ENCODE measurements at regions not wholly inside any gene's neighbourhood (a gene's known extent, or its start where the extent isn't known, plus 50 kb on each side); places are given as distances from the start of the nearest gene placed in this dataset.
A peak's percentile ranks its signal among the peaks of the same experiment; 100 is the strongest.
"Not testable (repeated sequence)": the region's sequence is repeated elsewhere in the genome, so short reads cannot be mapped to it uniquely, and the experiment has no call there.

- Histone ChIP-seq H3K9me3 (ENCODE audit: control insufficient read depth in 2 of 2, insufficient read depth in 1 of 2, low read depth in 1 of 2, low read length in 1 of 2) (peaks cover 0 to 9% of the 10 kb centered on the region in 2 donors), H3K27ac (ENCODE audit: low read depth in 1 of 3, low read length in 2 of 3) (peak overlapping the region in 1 of 3 donors; percentile 73), H3K36me3 (ENCODE audit: control insufficient read depth in 3 of 3, insufficient read depth in 2 of 3, low read depth in 1 of 3, low read length in 3 of 3) (peaks cover 0 to 4% (median 0%) of the 10 kb centered on the region in 3 donors), H3K4me1 (ENCODE audit: control insufficient read depth in 3 of 3, insufficient read depth in 2 of 3, low read depth in 1 of 3, low read length in 2 of 3) (peaks cover 0 to 44% (median 15%) of the 10 kb centered on the region in 3 donors), H3K4me3 (ENCODE audit: low read depth in 1 of 3, low read length in 3 of 3) (no peak overlapping the region), H3K27me3 (ENCODE audit: control insufficient read depth in 3 of 3, insufficient read depth in 3 of 3, low read length in 3 of 3) (no peaks in the 10 kb centered on the region)
- FAIRE-seq (no peak), DNase-seq (peak; percentile 34 to 80)
- 82 to 84% (median 83%) methylated on average over 39 to 47 of the region's 47 CpGs for WGBS, 3 donors
Observed at GRCh38 chr10:5576780-5577624, 52.2 kb downstream of the CALML3 start.

- H3K4me1 ChIP-seq (ENCODE audit: control insufficient read depth in 3 of 3, insufficient read depth in 2 of 3, low read depth in 1 of 3, low read length in 2 of 3) = peaks cover 0 to 21% (median 5%) of the 10 kb centered on the region in 3 donors
- FAIRE-seq; H3K27me3 ChIP-seq (ENCODE audit: control insufficient read depth in 3 of 3, insufficient read depth in 3 of 3, low read length in 3 of 3); H3K36me3 ChIP-seq (ENCODE audit: control insufficient read depth in 3 of 3, insufficient read depth in 2 of 3, low read depth in 1 of 3, low read length in 3 of 3); H3K27ac ChIP-seq (ENCODE audit: low read depth in 1 of 3, low read length in 2 of 3); H3K4me3 ChIP-seq (ENCODE audit: low read depth in 1 of 3, low read length in 3 of 3); DNase-seq: not testable (repeated sequence)
- WGBS, 3 donors = 70 to 89% (median 83%) methylated on average over 4 of the region's 4 CpGs
- H3K9me3 ChIP-seq (ENCODE audit: control insufficient read depth in 2 of 2, insufficient read depth in 1 of 2, low read depth in 1 of 2, low read length in 1 of 2) = peaks cover 0 to 13% of the 10 kb centered on the region in 2 donors
Observed at GRCh38 chr10:5580038-5580428, 55.3 kb downstream of the CALML3 start.

- peaks cover 0 to 6% (median 0%) of the 10 kb centered on the region in 3 donors for H3K27me3 ChIP-seq (ENCODE audit: control insufficient read depth in 3 of 3, insufficient read depth in 3 of 3, low read length in 3 of 3)
- no peak overlapping the region for H3K27ac ChIP-seq (ENCODE audit: low read depth in 1 of 3, low read length in 2 of 3)
- H3K9me3 ChIP-seq (ENCODE audit: control insufficient read depth in 2 of 2, insufficient read depth in 1 of 2, low read depth in 1 of 2, low read length in 1 of 2) = peaks cover 0 to 13% of the 10 kb centered on the region in 2 donors
- FAIRE-seq = no peak
- H3K4me3 ChIP-seq (ENCODE audit: low read depth in 1 of 3, low read length in 3 of 3) = no peak overlapping the region
- H3K4me1 ChIP-seq (ENCODE audit: control insufficient read depth in 3 of 3, insufficient read depth in 2 of 3, low read depth in 1 of 3, low read length in 2 of 3) = peaks cover 0 to 3% (median 2%) of the 10 kb centered on the region in 3 donors
- no peak for DNase-seq
- no peaks in the 10 kb centered on the region for H3K36me3 ChIP-seq (ENCODE audit: control insufficient read depth in 3 of 3, insufficient read depth in 2 of 3, low read depth in 1 of 3, low read length in 3 of 3)
- 81 to 92% (median 85%) methylated on average over 11 of the region's 11 CpGs for whole genome bisulfite sequencing, 3 donors
Observed at GRCh38 chr10:5581670-5582566, 57.2 kb downstream of the CALML3 start.

- Histone ChIP-seq H3K4me1 (ENCODE audit: control insufficient read depth in 3 of 3, insufficient read depth in 2 of 3, low read depth in 1 of 3, low read length in 2 of 3) (peaks cover 0 to 8% (median 2%) of the 10 kb centered on the region in 3 donors), H3K4me3 (ENCODE audit: low read depth in 1 of 3, low read length in 3 of 3) (no peak overlapping the region), H3K27ac (ENCODE audit: low read depth in 1 of 3, low read length in 2 of 3) (no peak overlapping the region), H3K36me3 (ENCODE audit: control insufficient read depth in 3 of 3, insufficient read depth in 2 of 3, low read depth in 1 of 3, low read length in 3 of 3) (no peaks in the 10 kb centered on the region), H3K27me3 (ENCODE audit: control insufficient read depth in 3 of 3, insufficient read depth in 3 of 3, low read length in 3 of 3) (peaks cover 0 to 6% (median 0%) of the 10 kb centered on the region in 3 donors), H3K9me3 (ENCODE audit: control insufficient read depth in 2 of 2, insufficient read depth in 1 of 2, low read depth in 1 of 2, low read length in 1 of 2) (peaks cover 0 to 13% of the 10 kb centered on the region in 2 donors)
- WGBS, 3 donors = 70 to 82% (median 82%) methylated on average over 12 of the region's 12 CpGs
- FAIRE-seq (no peak), DNase-seq (no peak)
Observed at GRCh38 chr10:5582736-5583135, 58.0 kb downstream of the CALML3 start.

- peaks cover 0 to 6% (median 0%) of the 10 kb centered on the region in 3 donors for H3K27me3 ChIP-seq (ENCODE audit: control insufficient read depth in 3 of 3, insufficient read depth in 3 of 3, low read length in 3 of 3)
- 32 to 50% (median 36%) methylated on average over 17 to 18 of the region's 18 CpGs for WGBS, 3 donors
- no peaks in the 10 kb centered on the region for H3K36me3 ChIP-seq (ENCODE audit: control insufficient read depth in 3 of 3, insufficient read depth in 2 of 3, low read depth in 1 of 3, low read length in 3 of 3)
- H3K4me3 ChIP-seq (ENCODE audit: low read depth in 1 of 3, low read length in 3 of 3) = no peak overlapping the region
- no peak overlapping the region for H3K27ac ChIP-seq (ENCODE audit: low read depth in 1 of 3, low read length in 2 of 3)
- FAIRE-seq (no peak), DNase-seq (no peak)
- peaks cover 0 to 8% (median 2%) of the 10 kb centered on the region in 3 donors for H3K4me1 ChIP-seq (ENCODE audit: control insufficient read depth in 3 of 3, insufficient read depth in 2 of 3, low read depth in 1 of 3, low read length in 2 of 3)
- H3K9me3 ChIP-seq (ENCODE audit: control insufficient read depth in 2 of 2, insufficient read depth in 1 of 2, low read depth in 1 of 2, low read length in 1 of 2) = peaks cover 0 to 13% of the 10 kb centered on the region in 2 donors
Observed at GRCh38 chr10:5583525-5584175, 58.9 kb downstream of the CALML3 start.

GRCh38 chr10:5584895-5585516, 60.2 kb downstream of the CALML3 start:
- 70 to 88% (median 76%) methylated on average over 10 of the region's 10 CpGs for WGBS, 3 donors
- FAIRE-seq = no peak
- no peak for DNase-seq
- Histone ChIP-seq H3K27me3 (ENCODE audit: control insufficient read depth in 3 of 3, insufficient read depth in 3 of 3, low read length in 3 of 3) (peaks cover 0 to 6% (median 0%) of the 10 kb centered on the region in 3 donors), H3K4me3 (ENCODE audit: low read depth in 1 of 3, low read length in 3 of 3) (no peak overlapping the region), H3K36me3 (ENCODE audit: control insufficient read depth in 3 of 3, insufficient read depth in 2 of 3, low read depth in 1 of 3, low read length in 3 of 3) (no peaks in the 10 kb centered on the region), H3K4me1 (ENCODE audit: control insufficient read depth in 3 of 3, insufficient read depth in 2 of 3, low read depth in 1 of 3, low read length in 2 of 3) (peaks cover 0 to 8% (median 2%) of the 10 kb centered on the region in 3 donors), H3K27ac (ENCODE audit: low read depth in 1 of 3, low read length in 2 of 3) (no peak overlapping the region), H3K9me3 (ENCODE audit: control insufficient read depth in 2 of 2, insufficient read depth in 1 of 2, low read depth in 1 of 2, low read length in 1 of 2) (peaks cover 0 to 13% of the 10 kb centered on the region in 2 donors)

GRCh38 chr10:5585517-5586206, 60.9 kb downstream of the CALML3 start:
- WGBS, 3 donors = 62 to 82% (median 77%) methylated on average over 7 of the region's 7 CpGs
- Histone ChIP-seq H3K27me3 (ENCODE audit: control insufficient read depth in 3 of 3, insufficient read depth in 3 of 3, low read length in 3 of 3) (peaks cover 0 to 6% (median 0%) of the 10 kb centered on the region in 3 donors), H3K27ac (ENCODE audit: low read depth in 1 of 3, low read length in 2 of 3) (no peak overlapping the region), H3K9me3 (ENCODE audit: control insufficient read depth in 2 of 2, insufficient read depth in 1 of 2, low read depth in 1 of 2, low read length in 1 of 2) (peaks cover 0 to 12% of the 10 kb centered on the region in 2 donors), H3K36me3 (ENCODE audit: control insufficient read depth in 3 of 3, insufficient read depth in 2 of 3, low read depth in 1 of 3, low read length in 3 of 3) (no peaks in the 10 kb centered on the region), H3K4me3 (ENCODE audit: low read depth in 1 of 3, low read length in 3 of 3) (no peak overlapping the region), H3K4me1 (ENCODE audit: control insufficient read depth in 3 of 3, insufficient read depth in 2 of 3, low read depth in 1 of 3, low read length in 2 of 3) (peaks cover 0 to 10% (median 2%) of the 10 kb centered on the region in 3 donors)
- no peak for DNase-seq
- no peak for FAIRE-seq
